Kidney (tissue), 10 donors: ENCODE measurements at regions not wholly inside any gene's neighbourhood (a gene's known extent, or its start where the extent isn't known, plus 50 kb on each side); places are given as distances from the start of the nearest gene placed in this dataset.
"Not testable (repeated sequence)": the region's sequence is repeated elsewhere in the genome, so short reads cannot be mapped to it uniquely, and the experiment has no call there.

Source experiments
- DNase-seq, 5 donors: peaks; one replicate each; pipeline ENCODE4 v3.0.0-alpha.2; 2013 to 2020
- FAIRE-seq: peaks from 2 replicates; lab custom pipeline; 2012; peaks lifted over from hg19 to GRCh38; lab: Jason Lieb, UNC
- H3K27ac ChIP-seq, 2 donors: one replicate each; pipeline ENCODE4 v1.7.0; 2013; ENCODE audit warnings: low read depth in 2 of 2, low read length in 2 of 2, inconsistent platforms in 1 of 2
- H3K27me3 ChIP-seq: one replicate; pipeline ENCODE4 v1.7.1; 2013; ENCODE audit warnings: low read length, inconsistent platforms; ENCODE audit not compliant: control insufficient read depth, insufficient read depth
- H3K36me3 ChIP-seq, 3 donors: one replicate each; pipeline versions ENCODE4 v1.7.0 to v1.7.1; 2013; ENCODE audit warnings: low read length in 3 of 3, control low read depth in 1 of 3, inconsistent platforms in 1 of 3; ENCODE audit not compliant: insufficient read depth in 3 of 3, control insufficient read depth in 2 of 3
- H3K4me1 ChIP-seq, 3 donors: one replicate each; pipeline versions ENCODE4 v1.7.0 to v1.7.1; 2013; ENCODE audit warnings: low read length in 3 of 3, inconsistent platforms in 1 of 3, low read depth in 1 of 3; ENCODE audit not compliant: control insufficient read depth in 2 of 3, insufficient read depth in 2 of 3
- H3K4me3 ChIP-seq, 3 donors: one replicate each; pipeline versions ENCODE4 v1.7.0 to v1.8.1; 2013; ENCODE audit warnings: low read length in 3 of 3, control low read depth in 1 of 3, inconsistent platforms in 1 of 3
- H3K9ac ChIP-seq, 3 donors: one replicate each; pipeline versions ENCODE4 v1.7.0 to v1.7.1; 2013; ENCODE audit warnings: low read length in 3 of 3, control low read depth in 1 of 3, inconsistent platforms in 1 of 3
- H3K9me3 ChIP-seq, 3 donors: one replicate each; pipeline versions ENCODE4 v1.7.0 to v1.7.1; 2013; ENCODE audit warnings: low read length in 3 of 3, control low read depth in 1 of 3, inconsistent platforms in 1 of 3; ENCODE audit not compliant: control insufficient read depth in 2 of 3, insufficient read depth in 1 of 3
- intact Hi-C: fragments of 100-400 bp; cut with DNase I; formaldehyde crosslinking; loops from one replicate; pipeline ENCODE4 v1.11.1; 2022
- donor health status: control.
- donor health status: control.
- donor health status: DM: yes; HTN: yes; CAD: no.
- donor health status: Normal renal cell carcinoma (clear cell type).

GRCh38 chr16:16448423-16448822 lies 69.5 kb downstream of the NPIPA7 start:
- H3K36me3 ChIP-seq, H3K9me3 ChIP-seq, FAIRE-seq, H3K4me1 ChIP-seq, DNase-seq, H3K27me3 ChIP-seq, H3K4me3 ChIP-seq, H3K9ac ChIP-seq, intact Hi-C loops, H3K27ac ChIP-seq: not testable (repeated sequence)

- H3K36me3 ChIP-seq, intact Hi-C loops, H3K9ac ChIP-seq, H3K9me3 ChIP-seq, FAIRE-seq, DNase-seq, H3K27me3 ChIP-seq, H3K4me1 ChIP-seq, H3K27ac ChIP-seq, H3K4me3 ChIP-seq: not testable (repeated sequence)
Observed at GRCh38 chr16:16449712-16450237, 70.8 kb downstream of the NPIPA7 start.

GRCh38 chr16:16451721-16452410 lies 72.9 kb downstream of the NPIPA7 start:
- H3K36me3 ChIP-seq, DNase-seq, FAIRE-seq, H3K9ac ChIP-seq, H3K4me3 ChIP-seq, intact Hi-C loops, H3K4me1 ChIP-seq, H3K9me3 ChIP-seq, H3K27ac ChIP-seq, H3K27me3 ChIP-seq: not testable (repeated sequence)

- DNase-seq, H3K9me3 ChIP-seq, H3K4me3 ChIP-seq, H3K9ac ChIP-seq, H3K36me3 ChIP-seq, H3K27me3 ChIP-seq, intact Hi-C loops, H3K4me1 ChIP-seq, H3K27ac ChIP-seq, FAIRE-seq: not testable (repeated sequence)
Observed at GRCh38 chr16:16458579-16458978, 79.6 kb downstream of the NPIPA7 start.

- intact Hi-C loops, H3K9me3 ChIP-seq, DNase-seq, H3K36me3 ChIP-seq, H3K4me1 ChIP-seq, FAIRE-seq, H3K27me3 ChIP-seq, H3K9ac ChIP-seq, H3K4me3 ChIP-seq, H3K27ac ChIP-seq: not testable (repeated sequence)
Observed at GRCh38 chr16:16463792-16464191, 84.9 kb downstream of the NPIPA7 start.

- intact Hi-C loops, H3K4me3 ChIP-seq, H3K9me3 ChIP-seq, H3K27ac ChIP-seq, FAIRE-seq, H3K4me1 ChIP-seq, H3K36me3 ChIP-seq, DNase-seq, H3K9ac ChIP-seq, H3K27me3 ChIP-seq: not testable (repeated sequence)
Observed at GRCh38 chr16:16488919-16489318, 110.0 kb downstream of the NPIPA7 start.

- H3K9me3 ChIP-seq, H3K27me3 ChIP-seq, DNase-seq, H3K4me3 ChIP-seq, H3K27ac ChIP-seq, H3K4me1 ChIP-seq, H3K9ac ChIP-seq, intact Hi-C loops, H3K36me3 ChIP-seq, FAIRE-seq: not testable (repeated sequence)
Observed at GRCh38 chr16:16489466-16489865, 110.5 kb downstream of the NPIPA7 start.

- DNase-seq, H3K4me1 ChIP-seq, H3K9me3 ChIP-seq, intact Hi-C loops, H3K4me3 ChIP-seq, H3K9ac ChIP-seq, H3K27me3 ChIP-seq, H3K27ac ChIP-seq, H3K36me3 ChIP-seq, FAIRE-seq: not testable (repeated sequence)
Observed at GRCh38 chr16:16494114-16494513, 115.2 kb downstream of the NPIPA7 start.
